ENCODE measurements at regions not wholly inside any gene's neighbourhood (a gene's known extent, or its start where the extent isn't known, plus 50 kb on each side); places are given as distances from the start of the nearest gene placed in this dataset.

DNA sequence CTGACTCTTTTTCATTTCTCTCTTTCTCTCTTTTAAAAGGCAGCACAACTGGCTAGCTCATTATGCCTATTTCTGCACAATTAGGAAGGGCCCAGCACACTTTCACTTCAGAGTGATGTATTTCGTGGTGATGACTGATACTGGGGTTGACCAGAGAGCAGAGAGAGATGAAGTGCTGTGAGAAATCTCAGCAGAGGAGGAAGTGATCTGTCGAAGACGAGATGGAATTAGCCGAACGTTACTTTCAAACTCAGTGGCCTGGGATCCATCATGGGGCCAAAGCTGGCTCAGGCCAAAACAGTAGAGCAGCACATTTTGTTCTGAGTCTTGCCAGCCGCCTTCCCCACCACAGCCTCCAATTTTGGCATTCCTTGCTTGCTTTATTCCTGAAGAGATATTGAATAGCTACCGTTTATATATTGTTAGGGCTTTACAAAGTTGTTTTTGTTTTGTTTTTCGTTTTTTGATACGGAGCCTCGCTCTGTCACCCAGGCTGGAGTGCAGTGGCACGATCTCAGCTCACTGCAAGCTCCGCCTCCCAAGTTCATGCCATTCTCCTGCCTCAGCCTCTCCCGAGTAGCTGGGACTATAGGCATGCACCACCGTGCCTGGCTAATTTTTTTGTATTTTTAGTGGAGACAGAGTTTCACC lies 213.2 kb upstream of the ECI2 start:
- no peak for TF ChIP-seq EP300 (IDR thresholded peaks at IDR 0.05; ENCODE audit: borderline replicate concordance)
- no peak for TF ChIP-seq RAD21 (IDR thresholded peaks at IDR 0.05; ENCODE audit: low read depth)
- TF ChIP-seq NFIC (IDR thresholded peaks at IDR 0.05), result no peak
- TF ChIP-seq REST (IDR thresholded peaks at IDR 0.05; ENCODE audit: low read depth), result no peak
- no peak for TF ChIP-seq YY1 (IDR thresholded peaks at IDR 0.05; ENCODE audit: low read depth)
- no peak for TF ChIP-seq TCF12 (IDR thresholded peaks at IDR 0.05; ENCODE audit: low read depth)
- no peak for TF ChIP-seq TAF1 (IDR thresholded peaks at IDR 0.05; ENCODE audit: low read depth)
- no peak for TF ChIP-seq ZBTB7A (IDR thresholded peaks at IDR 0.05; ENCODE audit: low read depth)
- TF ChIP-seq MAX (IDR thresholded peaks at IDR 0.05), result no peak
- TF ChIP-seq TEAD4 (IDR thresholded peaks at IDR 0.05), result no peak
- TF ChIP-seq FOXM1 (IDR thresholded peaks at IDR 0.05; ENCODE audit: borderline replicate concordance, low read depth), result no peak
- no peak for TF ChIP-seq CREB1 (IDR thresholded peaks at IDR 0.05; ENCODE audit: low read depth)
- TF ChIP-seq CEBPB (IDR thresholded peaks at IDR 0.05), result no peak
- no peak for TF ChIP-seq EGR1 (IDR thresholded peaks at IDR 0.05)
- TF ChIP-seq, protein P1, sequence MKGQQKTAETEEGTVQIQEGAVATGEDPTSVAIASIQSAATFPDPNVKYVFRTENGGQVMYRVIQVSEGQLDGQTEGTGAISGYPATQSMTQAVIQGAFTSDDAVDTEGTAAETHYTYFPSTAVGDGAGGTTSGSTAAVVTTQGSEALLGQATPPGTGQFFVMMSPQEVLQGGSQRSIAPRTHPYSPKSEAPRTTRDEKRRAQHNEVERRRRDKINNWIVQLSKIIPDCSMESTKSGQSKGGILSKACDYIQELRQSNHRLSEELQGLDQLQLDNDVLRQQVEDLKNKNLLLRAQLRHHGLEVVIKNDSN (IDR thresholded peaks at IDR 0.05), result no peak

DNA sequence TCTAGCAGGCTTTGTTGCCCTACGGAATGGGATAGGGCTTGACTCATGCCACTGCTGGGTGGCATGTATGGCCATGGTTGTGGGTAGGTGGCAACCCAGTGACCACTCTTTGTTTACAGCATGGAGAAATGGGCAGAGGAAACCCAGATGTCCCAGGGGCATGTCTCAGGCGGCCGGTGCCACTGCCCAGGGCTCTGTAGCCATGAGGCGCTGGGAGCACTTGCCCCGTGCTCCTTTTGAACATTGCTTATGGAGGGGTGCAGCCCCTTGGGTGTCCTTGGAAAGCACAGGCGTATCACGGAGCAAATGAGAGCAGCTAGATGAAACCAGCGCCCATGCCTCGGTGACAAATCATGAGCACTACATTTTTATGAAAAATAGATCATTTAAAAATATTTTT lies 212.5 kb upstream of the ECI2 start:
- TF ChIP-seq TAF1 (IDR thresholded peaks at IDR 0.05; ENCODE audit: low read depth) (no peak), EP300 (IDR thresholded peaks at IDR 0.05; ENCODE audit: borderline replicate concordance) (no peak), REST (IDR thresholded peaks at IDR 0.05; ENCODE audit: low read depth) (no peak), EGR1 (IDR thresholded peaks at IDR 0.05) (no peak)

- TF ChIP-seq RAD21 (IDR thresholded peaks at IDR 0.05; ENCODE audit: low read depth) (no peak), TCF12 (IDR thresholded peaks at IDR 0.05; ENCODE audit: low read depth) (no peak), MAX (IDR thresholded peaks at IDR 0.05) (no peak), CEBPB (IDR thresholded peaks at IDR 0.05) (no peak), NFIC (IDR thresholded peaks at IDR 0.05) (no peak), TAF1 (IDR thresholded peaks at IDR 0.05; ENCODE audit: low read depth) (no peak), ZBTB7A (IDR thresholded peaks at IDR 0.05; ENCODE audit: low read depth) (no peak)
Observed at GRCh38 chr6:4346659-4347333, 211.4 kb upstream of the ECI2 start.

- TF ChIP-seq TCF12 (IDR thresholded peaks at IDR 0.05; ENCODE audit: low read depth) (no peak), NFIC (IDR thresholded peaks at IDR 0.05) (0 out of 2 replicates have a peak, but pooled peaks have one; percentile 12)
Observed at GRCh38 chr6:4345543-4345942, 210.2 kb upstream of the ECI2 start.

DNA sequence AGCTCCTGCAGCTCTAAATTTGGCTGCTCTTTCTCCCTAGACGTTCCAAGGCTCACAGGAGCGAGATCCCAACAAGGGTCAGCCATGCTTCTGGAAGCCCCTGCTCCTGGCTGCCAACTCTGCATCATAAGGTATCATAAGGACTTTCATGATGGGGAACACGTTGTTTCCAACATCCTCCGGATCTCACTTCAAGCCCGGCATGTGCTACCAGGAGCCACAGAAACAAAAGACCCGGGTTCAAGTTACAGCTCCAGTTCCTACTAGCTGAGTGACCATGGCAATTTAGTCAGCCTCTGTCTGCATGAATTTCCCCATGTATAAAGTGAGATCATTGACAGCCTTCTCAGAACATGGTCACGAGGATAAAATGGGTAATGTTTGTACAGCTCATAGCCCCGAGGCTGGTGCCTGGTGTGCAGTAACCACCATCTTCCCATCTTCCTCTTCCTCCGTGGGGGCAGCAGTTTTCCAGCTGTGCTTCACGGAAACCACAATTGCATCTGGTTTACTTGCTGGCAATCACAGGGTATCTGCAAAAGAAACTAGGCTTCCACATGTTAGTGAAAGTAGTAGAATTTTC lies 209.0 kb upstream of the ECI2 start:
- TF ChIP-seq TEAD4 (IDR thresholded peaks at IDR 0.05), result no peak
- TF ChIP-seq TAF1 (IDR thresholded peaks at IDR 0.05; ENCODE audit: low read depth), result no peak
- no peak for TF ChIP-seq NFIC (IDR thresholded peaks at IDR 0.05)
- TF ChIP-seq CREB1 (IDR thresholded peaks at IDR 0.05; ENCODE audit: low read depth), result no peak
- TF ChIP-seq, protein P1 (IDR thresholded peaks at IDR 0.05), result no peak
- TF ChIP-seq YY1 (IDR thresholded peaks at IDR 0.05; ENCODE audit: low read depth), result no peak
- TF ChIP-seq ZBTB7A (IDR thresholded peaks at IDR 0.05; ENCODE audit: low read depth), result no peak
- TF ChIP-seq CEBPB (IDR thresholded peaks at IDR 0.05), result no peak
- TF ChIP-seq REST (IDR thresholded peaks at IDR 0.05; ENCODE audit: low read depth), result no peak
- TF ChIP-seq TCF12 (IDR thresholded peaks at IDR 0.05; ENCODE audit: low read depth), result no peak
- TF ChIP-seq FOXM1 (IDR thresholded peaks at IDR 0.05; ENCODE audit: borderline replicate concordance, low read depth), result no peak
- TF ChIP-seq MAX (IDR thresholded peaks at IDR 0.05), result no peak
- no peak for TF ChIP-seq EGR1 (IDR thresholded peaks at IDR 0.05)
- TF ChIP-seq RAD21 (IDR thresholded peaks at IDR 0.05; ENCODE audit: low read depth), result no peak
- TF ChIP-seq EP300 (IDR thresholded peaks at IDR 0.05; ENCODE audit: borderline replicate concordance), result no peak
